HG03175 (cell line): ENCODE measurements at regions not wholly inside any gene's neighbourhood (a gene's known extent, or its start where the extent isn't known, plus 50 kb on each side); places are given as distances from the start of the nearest gene placed in this dataset.

Source experiments
- ATAC-seq: cut with Tn5 transposase; IDR thresholded peaks from one replicate; pipeline ENCODE4 v1.9.1; 2021; ENCODE audit warnings: mild to moderate bottlenecking, moderate library complexity; ENCODE audit not compliant: unreplicated experiment

DNA sequence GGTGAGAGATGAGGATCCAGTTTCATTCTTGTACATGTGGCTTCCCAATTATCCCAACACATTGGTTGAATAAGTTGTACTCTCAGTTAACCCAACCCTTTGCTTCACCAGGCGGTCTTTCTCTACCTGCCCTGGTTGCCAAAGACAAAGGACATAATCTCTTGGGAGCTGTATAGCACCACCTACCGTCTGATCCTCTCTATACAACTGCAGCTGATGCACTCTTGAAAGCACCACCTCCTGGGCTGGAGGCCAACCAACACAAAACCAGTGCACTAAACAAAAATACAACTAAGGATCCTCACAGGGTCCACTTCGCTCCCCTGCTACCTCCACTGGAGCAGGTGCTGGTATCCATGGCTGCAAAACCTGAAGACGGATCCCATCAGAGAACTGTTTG lies 473.6 kb upstream of the NRXN1 start:
- ATAC-seq, result no peak

DNA sequence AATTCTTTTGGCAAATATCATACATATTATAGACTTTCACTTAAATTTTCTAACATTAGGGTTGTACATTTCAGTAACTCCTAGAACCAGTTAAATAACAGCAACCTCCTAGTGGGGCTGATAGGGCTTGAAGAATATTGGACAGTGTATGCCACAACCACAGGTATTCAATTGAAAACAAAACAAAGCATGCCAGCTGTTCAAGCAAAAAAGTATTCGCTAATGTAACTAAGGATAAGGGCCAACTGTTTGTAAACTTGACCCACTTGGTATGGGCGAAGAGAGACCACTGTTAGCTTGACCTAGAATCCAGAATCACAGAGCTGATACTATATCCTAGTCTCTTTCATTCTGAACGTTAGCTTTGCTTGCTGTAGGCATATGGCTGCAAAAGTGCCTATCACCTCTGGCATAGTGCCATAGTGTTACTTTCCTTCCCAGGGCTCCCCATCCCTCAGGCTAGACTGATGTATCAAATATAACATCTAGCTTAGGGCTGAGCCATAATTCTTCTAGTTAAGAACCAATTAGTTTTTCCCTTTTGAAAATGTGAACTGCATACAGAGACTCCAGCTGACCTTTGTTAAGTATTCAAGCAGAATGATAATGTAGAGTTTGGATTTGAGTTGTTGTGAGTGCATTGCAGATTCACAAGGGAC lies 458.8 kb upstream of the NRXN1 start:
- ATAC-seq, result no peak

DNA sequence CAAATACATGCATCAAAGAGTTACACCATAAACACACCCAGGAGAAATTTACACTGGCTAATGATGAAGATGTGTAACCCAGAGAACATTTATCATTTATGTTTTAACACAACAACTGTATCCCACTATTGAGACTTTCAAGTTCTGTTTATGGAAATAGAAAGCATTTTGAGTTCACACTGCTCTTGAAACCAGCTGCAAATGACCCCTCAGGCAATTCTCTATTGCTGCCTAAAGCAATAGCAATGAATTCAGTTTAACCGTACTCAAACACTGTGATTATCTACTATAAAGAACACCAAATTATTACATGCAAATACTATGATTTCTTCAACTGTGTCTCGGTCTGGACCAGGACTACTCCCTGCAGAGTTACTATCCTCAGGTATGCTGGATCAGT lies 452.7 kb upstream of the NRXN1 start:
- ATAC-seq, result no peak

DNA sequence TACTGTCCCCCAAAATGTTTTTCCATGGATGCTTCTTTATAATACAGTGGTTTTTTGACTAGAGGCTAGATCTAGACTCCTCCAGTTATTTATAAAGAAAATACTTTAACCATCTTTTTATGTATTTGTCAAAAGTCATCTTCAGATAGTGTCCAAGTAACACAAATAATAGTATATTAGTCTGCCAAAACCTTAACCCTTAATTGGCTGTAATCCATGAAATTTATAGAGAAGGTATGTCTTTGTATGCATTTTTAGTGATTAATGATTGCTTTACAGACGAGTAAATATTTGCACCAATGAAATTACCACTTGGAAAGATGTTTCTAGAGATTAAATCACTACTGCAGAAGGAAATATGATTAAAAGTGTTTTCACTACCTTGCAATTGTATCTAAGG lies 451.8 kb upstream of the NRXN1 start:
- no peak for ATAC-seq

DNA sequence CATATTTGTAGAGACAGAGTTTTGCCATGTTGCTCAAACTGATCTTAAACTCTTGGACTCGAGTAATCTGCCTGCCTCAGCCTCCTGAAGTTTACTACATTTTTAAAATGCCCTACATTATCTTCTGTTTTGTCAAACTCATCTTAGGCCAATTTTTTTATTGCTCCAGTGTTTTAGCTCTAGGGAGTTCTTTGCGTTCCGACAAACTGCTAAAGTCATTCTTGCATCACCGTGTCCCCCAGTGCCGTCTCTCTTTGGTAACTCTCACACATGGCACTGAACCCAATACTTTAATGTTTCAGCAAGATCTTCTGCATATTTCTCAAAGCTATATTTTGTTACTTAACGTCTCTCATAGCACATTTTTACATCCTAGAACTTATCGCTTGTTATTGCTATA lies 440.9 kb upstream of the NRXN1 start:
- no peak for ATAC-seq

DNA sequence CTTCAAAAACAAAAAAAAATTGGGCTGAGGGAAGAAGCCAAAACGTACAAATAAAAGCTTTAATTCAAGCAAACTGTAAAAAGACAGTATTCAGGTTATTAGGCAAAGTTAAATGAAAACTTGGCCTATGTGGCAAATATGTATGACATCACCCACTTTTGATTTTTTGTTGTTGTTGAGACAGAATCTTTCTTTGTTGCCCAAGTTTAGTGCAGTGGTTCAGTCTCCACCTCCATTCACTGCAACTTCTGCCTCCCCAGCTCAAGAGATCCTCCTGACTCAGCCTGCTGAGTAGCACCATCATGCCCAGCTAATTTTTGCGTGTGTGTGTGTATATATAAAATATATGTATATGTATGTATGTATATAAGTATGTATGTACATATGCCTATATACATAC lies 440.4 kb upstream of the NRXN1 start:
- ATAC-seq, result no peak

DNA sequence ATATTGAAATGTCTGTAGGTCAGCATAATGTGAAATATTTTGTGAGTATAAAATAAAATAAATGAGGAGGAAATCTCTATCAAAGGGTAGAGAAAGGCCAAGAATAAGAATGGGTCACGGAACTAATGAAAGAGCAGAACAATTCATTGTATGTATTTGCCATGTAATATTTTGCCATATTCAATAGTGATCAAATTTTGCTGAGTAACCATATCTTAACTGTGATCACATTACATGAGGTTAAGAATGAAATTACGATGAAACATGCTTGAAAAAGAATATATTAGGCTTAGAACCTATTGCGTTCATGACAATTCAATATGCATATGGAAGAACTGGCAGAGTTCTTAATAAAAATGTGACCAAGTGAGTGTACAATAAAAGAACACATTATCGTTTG lies 437.2 kb upstream of the NRXN1 start:
- no peak for ATAC-seq

DNA sequence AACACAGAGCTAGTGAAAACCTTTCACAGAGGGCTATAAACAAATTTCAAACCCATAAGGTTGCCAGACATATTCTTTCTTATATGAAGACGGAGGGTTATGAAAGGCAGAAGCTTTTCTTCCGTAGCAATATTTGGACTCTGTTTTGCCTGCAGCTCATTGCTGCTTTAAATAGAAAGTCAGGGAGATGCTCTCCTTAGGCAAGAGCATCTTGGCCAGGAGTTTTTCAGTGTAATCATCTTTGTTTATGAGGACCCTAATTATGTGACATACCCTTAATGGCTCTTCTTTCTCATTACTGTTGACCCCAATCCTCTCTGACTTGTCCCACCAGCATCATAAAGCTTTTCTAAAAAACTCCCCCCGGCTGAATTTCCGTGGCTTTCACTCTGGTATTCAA lies 433.4 kb upstream of the NRXN1 start:
- ATAC-seq, result no peak

DNA sequence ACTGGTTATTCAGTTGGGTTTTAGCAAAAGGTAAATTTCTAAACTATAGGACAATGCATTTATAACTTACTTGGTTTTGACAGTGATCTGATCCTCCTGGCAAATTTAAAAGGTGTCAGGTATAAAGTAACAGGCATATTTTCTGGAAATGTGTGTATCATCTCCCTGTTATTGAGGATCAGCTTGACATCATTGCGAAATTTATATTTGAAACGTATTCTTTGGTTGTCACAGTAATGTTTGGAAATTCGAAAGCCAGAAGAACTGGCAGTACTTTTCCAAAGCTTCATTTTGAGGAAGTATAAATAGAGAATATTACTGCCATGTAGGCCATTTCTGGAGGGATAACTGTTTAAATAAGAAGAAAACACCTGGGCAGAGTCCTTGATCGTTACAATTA lies 422.2 kb upstream of the NRXN1 start:
- no peak for ATAC-seq

DNA sequence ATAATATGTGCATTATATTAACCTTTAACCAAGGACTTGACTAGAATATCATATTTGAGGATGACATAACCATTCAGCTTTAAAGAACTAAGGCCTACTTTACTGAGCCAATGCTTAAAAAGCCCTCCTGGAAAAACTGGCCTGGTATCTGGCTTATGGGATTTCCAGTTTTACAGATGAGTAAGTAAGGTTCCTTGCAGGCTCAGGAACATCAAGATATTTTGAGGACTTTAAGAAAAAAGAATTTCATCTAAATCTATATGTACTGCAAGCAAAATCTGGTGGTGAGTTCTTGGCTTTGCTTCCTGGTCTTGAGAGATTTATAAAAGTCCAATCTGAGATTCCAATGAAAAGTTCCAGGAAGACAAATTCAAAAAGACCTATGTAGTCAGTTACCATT lies 417.0 kb upstream of the NRXN1 start:
- ATAC-seq, result no peak

DNA sequence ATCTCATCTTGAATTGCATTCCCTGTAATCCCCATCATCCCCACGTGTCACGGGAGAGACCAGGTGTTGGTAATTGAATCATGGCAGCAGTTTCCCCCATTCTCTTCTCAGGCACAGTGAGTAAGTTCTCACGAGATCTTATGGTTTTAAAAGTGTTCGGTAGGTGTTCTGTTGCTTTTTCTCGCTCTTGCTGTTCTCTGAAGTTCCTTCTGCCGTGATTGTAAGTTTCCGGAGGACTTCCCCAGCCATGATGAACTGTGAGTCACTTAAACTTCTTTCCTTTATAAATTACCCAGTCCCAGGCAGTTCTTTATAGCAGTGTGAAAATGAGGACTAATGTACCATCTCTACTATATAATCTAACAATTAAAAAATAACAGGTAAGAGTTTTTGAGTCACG lies 409.9 kb upstream of the NRXN1 start:
- no peak for ATAC-seq

DNA sequence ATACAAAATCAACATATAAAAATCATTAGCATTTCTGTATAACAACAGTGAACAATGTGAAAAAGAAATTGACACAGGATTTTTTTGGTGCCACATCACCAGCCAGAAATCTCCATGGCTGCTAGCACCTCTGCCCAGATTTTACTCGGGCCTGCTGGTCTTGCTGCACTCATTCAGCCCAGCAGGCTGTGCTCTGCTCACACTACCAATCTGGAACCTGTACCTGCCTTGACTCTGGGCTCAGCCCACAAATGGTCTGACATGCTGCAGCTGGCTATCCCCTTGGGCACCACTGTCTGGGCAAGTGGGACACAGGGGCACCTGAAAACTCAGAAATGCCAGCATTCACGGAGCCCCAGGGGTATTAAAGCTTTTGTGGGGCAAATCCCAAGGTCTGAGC lies 392.5 kb upstream of the NRXN1 start:
- ATAC-seq, result no peak

DNA sequence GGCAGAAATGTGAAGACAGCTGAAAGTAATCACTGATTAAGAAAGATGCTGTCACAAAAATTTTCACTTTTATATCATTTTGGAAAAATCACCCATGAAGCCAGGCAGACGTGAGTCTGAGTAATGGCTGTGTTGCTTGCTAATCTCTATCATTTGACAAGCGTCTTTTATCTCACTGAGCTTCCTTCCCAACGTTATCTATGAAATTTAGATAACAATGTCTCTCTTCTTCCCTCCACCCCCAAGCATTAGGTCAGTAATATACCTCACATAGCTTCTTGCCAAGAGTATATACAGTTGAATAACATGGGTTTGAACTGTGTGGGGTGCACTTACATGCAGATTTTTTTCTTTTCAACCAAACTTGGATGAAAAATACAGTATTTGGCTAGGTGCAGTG lies 388.6 kb upstream of the NRXN1 start:
- no peak for ATAC-seq

DNA sequence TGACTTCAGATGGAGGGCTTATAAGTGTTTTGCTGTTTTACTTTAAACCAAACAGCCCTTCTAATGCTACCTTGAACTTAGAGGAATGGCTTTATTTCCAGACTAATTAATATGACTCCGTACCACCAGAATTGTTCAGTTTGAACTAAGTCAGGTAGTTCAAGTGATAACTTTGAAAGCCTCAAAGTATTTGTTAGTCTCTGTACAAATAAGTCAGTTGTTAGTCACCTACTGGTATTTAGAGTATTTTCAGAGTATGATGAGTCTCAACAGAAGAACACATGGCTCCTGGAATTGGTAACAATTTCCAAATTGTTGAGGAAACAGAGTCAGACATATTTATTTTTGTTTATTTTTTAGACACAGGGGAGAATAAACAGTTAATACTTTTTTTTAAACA lies 381.8 kb upstream of the NRXN1 start:
- no peak for ATAC-seq

DNA sequence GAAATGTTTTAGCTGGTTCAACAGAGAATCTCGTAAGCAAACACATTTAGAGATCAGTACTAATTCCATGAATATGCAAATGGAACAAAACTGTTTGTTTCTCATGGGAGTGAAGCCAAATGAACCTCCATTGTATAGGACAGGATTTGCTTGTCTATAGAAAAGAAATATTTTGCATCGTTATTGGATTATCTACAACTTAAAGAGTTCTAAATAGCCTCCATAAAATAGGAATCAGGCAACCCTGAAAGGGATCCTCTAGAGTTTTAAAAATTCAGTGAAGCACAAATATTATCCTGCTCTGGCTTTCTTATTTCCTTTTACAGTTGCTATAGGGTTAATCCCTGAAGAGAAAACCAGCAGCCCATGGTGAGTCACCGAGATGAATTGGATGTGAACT lies 378.4 kb upstream of the NRXN1 start:
- no peak for ATAC-seq

DNA sequence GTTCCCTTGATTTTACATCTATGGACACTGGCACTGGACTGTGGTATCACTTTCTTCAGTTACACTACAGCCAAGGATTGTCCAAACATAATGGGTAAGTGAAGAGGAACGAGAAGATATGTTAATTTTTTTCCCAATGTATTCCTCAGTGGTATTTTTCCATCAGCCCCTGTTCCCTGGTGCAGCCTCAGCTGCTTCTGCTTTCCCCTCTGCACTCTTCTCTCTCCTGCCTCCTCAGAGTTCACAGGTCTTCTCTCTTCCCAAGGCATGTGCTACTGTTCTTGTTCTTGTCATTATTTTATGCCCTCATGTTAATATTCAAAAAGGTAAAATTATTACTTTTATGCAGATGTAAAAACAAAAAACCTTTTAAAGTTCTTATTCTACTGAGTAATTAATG lies 378.0 kb upstream of the NRXN1 start:
- ATAC-seq, result no peak

DNA sequence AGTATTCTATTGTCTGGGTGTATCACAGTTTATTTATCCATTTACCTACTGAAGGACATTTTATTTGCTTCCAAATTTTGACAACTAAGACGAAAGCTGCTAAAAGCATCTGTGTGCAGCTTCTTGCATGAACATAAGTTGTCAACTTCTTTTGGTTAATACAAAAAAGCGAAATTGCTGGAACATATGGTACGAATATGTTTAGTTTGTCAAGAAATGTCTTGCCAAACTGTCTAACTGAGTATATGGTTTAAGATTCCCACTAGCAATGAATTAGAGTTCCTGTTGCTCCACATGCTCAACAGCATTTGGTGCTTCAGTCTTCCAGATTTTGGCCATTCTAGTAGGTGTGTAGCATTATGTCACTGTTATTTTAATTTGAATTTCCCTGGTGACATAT lies 372.3 kb upstream of the NRXN1 start:
- ATAC-seq, result no peak

DNA sequence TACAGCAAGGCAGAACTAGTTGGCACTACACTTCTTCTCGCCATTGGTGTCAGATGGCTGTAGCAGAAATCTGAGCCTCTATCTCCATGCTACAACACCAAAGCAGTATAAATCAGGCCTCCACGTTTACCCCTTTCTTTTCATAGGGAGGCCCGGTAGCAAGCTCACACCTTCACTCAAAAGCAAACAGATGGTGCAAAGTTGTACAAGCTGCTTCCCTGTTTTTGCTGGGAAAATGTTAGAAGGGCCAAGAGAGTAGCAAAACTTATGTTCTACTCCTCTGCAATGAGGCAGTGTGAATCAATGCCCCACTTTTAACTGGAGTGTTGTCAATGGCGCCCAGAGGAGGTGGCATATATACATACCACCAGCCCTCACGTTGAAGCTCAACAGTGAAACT lies 369.6 kb upstream of the NRXN1 start:
- ATAC-seq, result no peak

DNA sequence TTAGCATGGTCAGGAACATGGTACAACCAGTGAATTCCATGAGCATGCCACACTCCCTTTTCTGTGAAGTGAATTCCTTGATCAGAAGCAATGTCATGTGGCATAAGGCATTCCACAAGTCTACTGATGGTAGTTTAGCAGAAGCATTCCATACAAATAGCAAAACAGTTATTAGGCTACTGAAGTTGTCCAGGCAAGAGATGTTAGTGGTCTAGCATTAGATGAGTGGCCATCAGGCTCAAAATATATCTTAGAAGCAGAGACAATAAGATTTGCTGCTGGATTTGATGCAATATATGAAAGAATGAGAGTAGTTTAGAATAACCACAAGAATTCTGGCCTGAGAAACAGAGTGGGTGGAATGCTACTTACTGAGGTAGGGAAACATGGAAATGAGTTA lies 355.3 kb upstream of the NRXN1 start:
- ATAC-seq, result no peak

DNA sequence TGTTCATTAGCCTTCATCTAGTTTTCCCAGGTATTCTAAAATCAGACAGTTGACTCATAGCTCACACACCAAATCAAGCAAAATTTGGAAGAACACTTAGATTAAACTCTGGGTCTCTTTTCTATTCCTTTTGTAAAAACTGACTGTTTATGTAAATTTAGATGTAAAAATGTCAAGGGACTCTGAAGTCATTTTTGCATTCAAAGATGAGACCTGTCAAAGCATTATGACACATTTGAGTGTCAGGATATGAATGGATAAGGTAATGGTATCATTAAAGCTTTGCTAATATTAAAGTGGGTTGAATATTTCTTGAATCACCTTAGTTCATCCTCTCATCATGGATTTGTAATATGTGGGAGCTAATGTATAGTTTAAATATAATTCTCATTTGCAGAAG lies 348.1 kb upstream of the NRXN1 start:
- ATAC-seq, result no peak

DNA sequence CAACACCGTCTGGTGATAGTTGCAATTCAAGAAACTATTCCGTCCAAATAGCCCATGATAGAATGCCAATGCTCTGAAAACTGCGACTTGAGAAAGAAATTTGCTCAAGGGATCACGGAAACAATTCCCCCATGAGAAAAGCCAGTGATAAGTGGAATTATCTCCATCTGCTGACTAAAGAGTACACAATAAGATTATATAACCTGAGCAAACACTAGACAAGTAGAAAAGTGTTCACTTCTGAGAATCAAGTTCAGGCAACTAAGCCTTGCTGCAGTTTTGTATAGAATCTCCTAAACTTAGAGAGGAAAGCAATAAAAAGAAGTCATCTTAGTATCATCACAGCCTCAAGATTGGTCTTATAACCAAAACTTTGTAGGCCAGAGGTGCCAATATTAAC lies 336.3 kb upstream of the NRXN1 start:
- ATAC-seq, result no peak

DNA sequence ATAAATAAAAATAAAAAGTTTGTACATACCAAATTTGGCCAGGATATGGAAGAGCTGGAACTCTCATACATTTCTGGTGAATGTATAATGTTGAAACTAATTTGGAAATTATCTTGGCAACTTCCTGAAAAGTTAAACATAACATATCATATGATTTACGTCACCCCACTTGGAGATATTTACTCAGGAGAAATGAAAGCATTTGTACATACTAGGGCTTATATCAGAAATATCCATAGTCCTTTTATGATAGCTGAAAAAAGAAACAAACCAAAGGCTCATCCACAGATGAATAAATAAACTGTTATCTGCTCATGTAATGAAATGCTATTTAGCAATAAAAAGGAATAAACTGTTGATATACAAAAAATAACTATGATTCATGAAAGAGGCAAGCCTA lies 318.2 kb upstream of the NRXN1 start:
- no peak for ATAC-seq

DNA sequence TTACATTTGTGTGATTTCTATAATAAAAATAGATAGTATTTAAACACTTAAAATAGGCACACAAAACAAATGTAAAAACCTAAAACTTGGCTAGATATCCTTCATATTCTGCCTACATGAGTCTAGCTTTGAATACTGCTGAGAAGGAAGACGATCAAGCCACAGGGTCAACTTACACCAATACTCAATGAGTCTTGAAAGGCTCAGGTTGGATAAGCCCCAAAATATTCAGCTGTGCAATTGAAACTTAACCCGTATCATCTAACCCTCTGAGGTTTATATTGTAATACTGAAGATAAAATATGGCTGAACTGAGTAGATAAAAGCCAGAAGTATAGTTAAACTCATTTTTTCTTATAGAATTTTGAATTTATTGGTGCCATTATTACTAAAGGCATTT lies 313.0 kb upstream of the NRXN1 start:
- ATAC-seq, result no peak
